Loucy (cell line): ENCODE measurements at regions not wholly inside any gene's neighbourhood (a gene's known extent, or its start where the extent isn't known, plus 50 kb on each side); places are given as distances from the start of the nearest gene placed in this dataset.

Experiments used
- H2AFZ ChIP-seq: fragments of 200-600 bp; sonication (generic); 2 replicates; pipeline ENCODE4 v1.6.0; 2016; ENCODE audit warnings: antibody characterized with exemption, mild to moderate bottlenecking, low read length, moderate library complexity
- H3F3A ChIP-seq: fragments of 200-600 bp; 2 replicates; pipeline ENCODE4 v1.6.0; 2016; ENCODE audit warnings: antibody characterized with exemption, low read depth, mild to moderate bottlenecking
- H3K27me3 ChIP-seq: fragments of 200-600 bp; sonication (generic); 2 replicates; pipeline ENCODE4 v1.6.1; 2014; ENCODE audit warnings: low read length, mild to moderate bottlenecking; ENCODE audit not compliant: insufficient read depth, poor library complexity, severe bottlenecking
- H3K36me3 ChIP-seq: fragments of 200-600 bp; sonication (generic); 2 replicates; pipeline ENCODE4 v1.6.1; 2016; ENCODE audit warnings: low read length; ENCODE audit not compliant: insufficient read depth
- H3K4me1 ChIP-seq: fragments of 200-600 bp; sonication (generic); 2 replicates; pipeline ENCODE4 v1.5.1; 2014; ENCODE audit warnings: low read length, mild to moderate bottlenecking; ENCODE audit not compliant: insufficient read depth, poor library complexity, severe bottlenecking
- H3K4me2 ChIP-seq: fragments of 200-600 bp; sonication (generic); 2 replicates; pipeline ENCODE4 v1.6.0; 2014; ENCODE audit warnings: antibody characterized with exemption, low read length, low read depth, mild to moderate bottlenecking; ENCODE audit not compliant: poor library complexity, severe bottlenecking
- H3K4me3 ChIP-seq: fragments of 200-600 bp; sonication (generic); 2 replicates; pipeline ENCODE4 v1.5.1; 2014; ENCODE audit warnings: low read length, mild to moderate bottlenecking, mixed read lengths; ENCODE audit not compliant: poor library complexity, severe bottlenecking
- H3K79me2 ChIP-seq: fragments of 200-600 bp; sonication (generic); 2 replicates; pipeline ENCODE4 v1.6.1; 2014; ENCODE audit warnings: low read length; ENCODE audit not compliant: insufficient read depth
- H3K9ac ChIP-seq: fragments of 200-600 bp; sonication (generic); 2 replicates; pipeline ENCODE4 v1.6.0; 2014; ENCODE audit warnings: mild to moderate bottlenecking, low read depth, low read length, moderate library complexity; ENCODE audit not compliant: poor library complexity, severe bottlenecking
- H3K9me2 ChIP-seq: fragments of 200-600 bp; sonication (generic); replicated peaks from 2 replicates; pipeline ENCODE4 v1.6.1; 2016; ENCODE audit warnings: low read depth, low read length, mixed read lengths
- H3K9me3 ChIP-seq: fragments of 200-600 bp; sonication (generic); 2 replicates; pipeline ENCODE4 v1.6.1; 2014; ENCODE audit warnings: mild to moderate bottlenecking, antibody characterized with exemption, low read length, low read depth; ENCODE audit not compliant: insufficient read depth
- H4K20me1 ChIP-seq: fragments of 200-600 bp; sonication (generic); 2 replicates; pipeline ENCODE4 v1.6.0; 2014; ENCODE audit warnings: antibody characterized with exemption, low read length, mild to moderate bottlenecking; ENCODE audit not compliant: insufficient read depth, poor library complexity, severe bottlenecking
- CTCF ChIP-seq: fragments of 200-600 bp; sonication (generic); conservative IDR thresholded peaks from 2 replicates; pipeline ENCODE4 v1.5.1; 2014; ENCODE audit warnings: mild to moderate bottlenecking, antibody characterized with exemption, low read length
- EZH2phosphoT487 ChIP-seq: fragments of 200-600 bp; IDR thresholded peaks from 2 replicates; pipeline ENCODE4 v1.6.1; 2018; ENCODE audit warnings: antibody characterized with exemption, mild to moderate bottlenecking, moderate library complexity, borderline replicate concordance

- Histone ChIP-seq H4K20me1 (no peaks in the 10 kb centered on the region), H3K27me3 (no peaks in the 10 kb centered on the region), H3K4me3 (no peak overlapping the region), H3K36me3 (no peaks in the 10 kb centered on the region), H3K79me2 (no peaks in the 10 kb centered on the region), H2AFZ (no peak overlapping the region), H3K9me3 (no peaks in the 10 kb centered on the region), H3K9me2 (no peaks in the 10 kb centered on the region), H3K9ac (no peak overlapping the region), H3F3A (no peaks in the 10 kb centered on the region), H3K4me2 (no peak overlapping the region), H3K4me1 (no peaks in the 10 kb centered on the region)
- no peak for TF ChIP-seq EZH2phosphoT487
- no peak for TF ChIP-seq CTCF
Measured at GRCh38 chr3:23086331-23086730, 116.8 kb upstream of the UBE2E2 start.

- no peaks in the 10 kb centered on the region for H3K36me3 ChIP-seq
- TF ChIP-seq CTCF, result no peak
- H3K9me2 ChIP-seq, result no peaks in the 10 kb centered on the region
Measured at GRCh38 chr3:23086831-23087230, 116.3 kb upstream of the UBE2E2 start.

GRCh38 chr3:23094412-23094811 is 108.7 kb upstream of the UBE2E2 start:
- no peaks in the 10 kb centered on the region for H3K9me2 ChIP-seq
- H3K4me1 ChIP-seq, result peaks cover 3% of the 10 kb centered on the region
- no peaks in the 10 kb centered on the region for H3K36me3 ChIP-seq
- H3K4me2 ChIP-seq, result no peak overlapping the region
- H3K27me3 ChIP-seq, result no peaks in the 10 kb centered on the region
- no peak for TF ChIP-seq CTCF
- no peak for TF ChIP-seq EZH2phosphoT487
- H3K4me3 ChIP-seq, result no peak overlapping the region
- H3F3A ChIP-seq, result no peaks in the 10 kb centered on the region
- H3K79me2 ChIP-seq, result no peaks in the 10 kb centered on the region
- no peak overlapping the region for H3K9ac ChIP-seq
- no peaks in the 10 kb centered on the region for H3K9me3 ChIP-seq
- H2AFZ ChIP-seq, result no peak overlapping the region
- H4K20me1 ChIP-seq, result no peaks in the 10 kb centered on the region

More at GRCh38 chr3:23086831-23087230, 116.3 kb upstream of the UBE2E2 start:
- no peak overlapping the region for H3K4me2 ChIP-seq
- H3K27me3 ChIP-seq, result no peaks in the 10 kb centered on the region
- H3K4me3 ChIP-seq, result no peak overlapping the region
- no peaks in the 10 kb centered on the region for H3F3A ChIP-seq
- no peaks in the 10 kb centered on the region for H3K9me3 ChIP-seq
- no peaks in the 10 kb centered on the region for H3K4me1 ChIP-seq
- H2AFZ ChIP-seq, result no peak overlapping the region
- H3K79me2 ChIP-seq, result no peaks in the 10 kb centered on the region
- no peak overlapping the region for H3K9ac ChIP-seq
- H4K20me1 ChIP-seq, result no peaks in the 10 kb centered on the region
